Skin of body (tissue), 1 donor: ENCODE measurements at regions not wholly inside any gene's neighbourhood (a gene's known extent, or its start where the extent isn't known, plus 50 kb on each side); places are given as distances from the start of the nearest gene placed in this dataset.

Experiments
- DNase-seq: peaks from one replicate; lab custom pipeline; 2025; lab: John Stamatoyannopoulos, UW

- DNase-seq: no peak
These were observed 405.7 kb downstream of the QKI start for GRCh38 chr6:163820171-163820570.

- no peak for DNase-seq
These were observed 404.2 kb downstream of the QKI start for GRCh38 chr6:163818719-163819118.

- no peak for DNase-seq
These were observed 401.9 kb downstream of the QKI start for GRCh38 chr6:163816441-163816840.

- DNase-seq: no peak
These were observed 401.3 kb downstream of the QKI start for GRCh38 chr6:163815796-163816195.

GRCh38 chr6:163814494-163815364, 400.2 kb downstream of the QKI start:
- peak; percentile 22 for DNase-seq

GRCh38 chr6:163813979-163814493, 399.5 kb downstream of the QKI start:
- DNase-seq: no peak

- no peak for DNase-seq
These were observed 396.8 kb downstream of the QKI start for GRCh38 chr6:163811317-163811716.

GRCh38 chr6:163809364-163809763, 394.8 kb downstream of the QKI start:
- DNase-seq: no peak

- DNase-seq: no peak
These were observed 394.4 kb downstream of the QKI start for GRCh38 chr6:163808871-163809270.

GRCh38 chr6:163808231-163808630, 393.7 kb downstream of the QKI start:
- no peak for DNase-seq

GRCh38 chr6:163806755-163807499, 392.4 kb downstream of the QKI start:
- peak; percentile 74 for DNase-seq

GRCh38 chr6:163804991-163805390, 390.5 kb downstream of the QKI start:
- no peak for DNase-seq

GRCh38 chr6:163802267-163802666, 387.7 kb downstream of the QKI start:
- DNase-seq: no peak

- peak; percentile 29 for DNase-seq
These were observed 382.9 kb downstream of the QKI start for GRCh38 chr6:163797296-163797845.

- DNase-seq: no peak
These were observed 378.8 kb downstream of the QKI start for GRCh38 chr6:163793011-163793983.

GRCh38 chr6:163790266-163790840, 375.8 kb downstream of the QKI start:
- DNase-seq: peak; percentile 92

- DNase-seq: no peak
These were observed 374.8 kb downstream of the QKI start for GRCh38 chr6:163789199-163789810.

GRCh38 chr6:163786995-163787671, 372.6 kb downstream of the QKI start:
- no peak for DNase-seq

- DNase-seq: no peak
These were observed 368.0 kb downstream of the QKI start for GRCh38 chr6:163782436-163783003.
